ENCODE measurements at regions not wholly inside any gene's neighbourhood (a gene's known extent, or its start where the extent isn't known, plus 50 kb on each side); places are given as distances from the start of the nearest gene placed in this dataset.

DNA sequence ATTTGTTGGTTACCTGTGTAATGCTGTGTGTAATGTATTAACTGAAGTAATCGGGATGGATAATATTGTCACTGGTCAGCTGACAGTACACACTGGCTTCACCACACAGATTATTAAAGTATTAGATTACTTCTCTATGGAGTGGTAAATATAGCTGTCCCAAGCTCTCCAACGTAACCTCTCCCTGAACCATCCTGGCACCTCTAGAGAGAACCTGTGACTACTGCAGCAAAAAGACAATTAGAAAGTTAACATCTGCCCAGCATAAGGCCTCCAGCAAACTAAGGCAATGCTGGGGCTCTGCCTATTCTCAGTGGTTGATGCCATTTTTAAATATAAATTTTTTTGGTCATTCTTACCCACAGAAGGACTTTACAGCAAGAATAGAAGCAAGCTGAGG is 351.3 kb downstream of the GPD2 start:
- Mint-ChIP-seq H3K4me1 (ENCODE audit: low read depth, unreplicated experiment) (no peaks in the 10 kb centered on the region), H3K9me3 (ENCODE audit: unreplicated experiment) (peaks cover 4% of the 10 kb centered on the region), H3K36me3 (ENCODE audit: low read depth, unreplicated experiment) (no peaks in the 10 kb centered on the region), H3K4me3 (ENCODE audit: unreplicated experiment) (no peak overlapping the region), H3K27ac (ENCODE audit: unreplicated experiment) (no peak overlapping the region), H3K27me3 (ENCODE audit: low read depth, unreplicated experiment) (no peaks in the 10 kb centered on the region)
- no peaks in the 10 kb centered on the region for H3K79me2 ChIP-seq (ENCODE audit: insufficient read depth, low read length)
- no peak overlapping the region for H3K9ac ChIP-seq (ENCODE audit: low read length)
- no peaks in the 10 kb centered on the region for H3K36me3 ChIP-seq (ENCODE audit: insufficient read depth, low read length)
- H3K4me3 ChIP-seq (ENCODE audit: insufficient read depth, low read depth, low read length): no peak overlapping the region
- H2AFZ ChIP-seq (ENCODE audit: low read depth, low read length): no peak overlapping the region
- no peak for FAIRE-seq
- TF ChIP-seq, protein P1, sequence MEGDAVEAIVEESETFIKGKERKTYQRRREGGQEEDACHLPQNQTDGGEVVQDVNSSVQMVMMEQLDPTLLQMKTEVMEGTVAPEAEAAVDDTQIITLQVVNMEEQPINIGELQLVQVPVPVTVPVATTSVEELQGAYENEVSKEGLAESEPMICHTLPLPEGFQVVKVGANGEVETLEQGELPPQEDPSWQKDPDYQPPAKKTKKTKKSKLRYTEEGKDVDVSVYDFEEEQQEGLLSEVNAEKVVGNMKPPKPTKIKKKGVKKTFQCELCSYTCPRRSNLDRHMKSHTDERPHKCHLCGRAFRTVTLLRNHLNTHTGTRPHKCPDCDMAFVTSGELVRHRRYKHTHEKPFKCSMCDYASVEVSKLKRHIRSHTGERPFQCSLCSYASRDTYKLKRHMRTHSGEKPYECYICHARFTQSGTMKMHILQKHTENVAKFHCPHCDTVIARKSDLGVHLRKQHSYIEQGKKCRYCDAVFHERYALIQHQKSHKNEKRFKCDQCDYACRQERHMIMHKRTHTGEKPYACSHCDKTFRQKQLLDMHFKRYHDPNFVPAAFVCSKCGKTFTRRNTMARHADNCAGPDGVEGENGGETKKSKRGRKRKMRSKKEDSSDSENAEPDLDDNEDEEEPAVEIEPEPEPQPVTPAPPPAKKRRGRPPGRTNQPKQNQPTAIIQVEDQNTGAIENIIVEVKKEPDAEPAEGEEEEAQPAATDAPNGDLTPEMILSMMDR (IDR thresholded peaks at IDR 0.05; ENCODE audit: insufficient read depth, low read depth, low read length): no peak
- no peak for TF ChIP-seq EZH2 (IDR thresholded peaks at IDR 0.05; ENCODE audit: insufficient read depth, low read length)
- no peaks in the 10 kb centered on the region for H3K9me3 ChIP-seq (ENCODE audit: insufficient read depth, low read depth, low read length)
- H3K4me1 ChIP-seq (ENCODE audit: insufficient read depth, low read length): no peaks in the 10 kb centered on the region
- H3K4me2 ChIP-seq (ENCODE audit: low read length): no peak overlapping the region
- no peak for DNase-seq (ENCODE audit: low read depth)
- H3K27ac ChIP-seq (ENCODE audit: low read depth, low read length): no peak overlapping the region
- H4K20me1 ChIP-seq (ENCODE audit: insufficient read depth, low read length): no peaks in the 10 kb centered on the region
- H3K27me3 ChIP-seq (ENCODE audit: insufficient read depth, low read length): no peaks in the 10 kb centered on the region

DNA sequence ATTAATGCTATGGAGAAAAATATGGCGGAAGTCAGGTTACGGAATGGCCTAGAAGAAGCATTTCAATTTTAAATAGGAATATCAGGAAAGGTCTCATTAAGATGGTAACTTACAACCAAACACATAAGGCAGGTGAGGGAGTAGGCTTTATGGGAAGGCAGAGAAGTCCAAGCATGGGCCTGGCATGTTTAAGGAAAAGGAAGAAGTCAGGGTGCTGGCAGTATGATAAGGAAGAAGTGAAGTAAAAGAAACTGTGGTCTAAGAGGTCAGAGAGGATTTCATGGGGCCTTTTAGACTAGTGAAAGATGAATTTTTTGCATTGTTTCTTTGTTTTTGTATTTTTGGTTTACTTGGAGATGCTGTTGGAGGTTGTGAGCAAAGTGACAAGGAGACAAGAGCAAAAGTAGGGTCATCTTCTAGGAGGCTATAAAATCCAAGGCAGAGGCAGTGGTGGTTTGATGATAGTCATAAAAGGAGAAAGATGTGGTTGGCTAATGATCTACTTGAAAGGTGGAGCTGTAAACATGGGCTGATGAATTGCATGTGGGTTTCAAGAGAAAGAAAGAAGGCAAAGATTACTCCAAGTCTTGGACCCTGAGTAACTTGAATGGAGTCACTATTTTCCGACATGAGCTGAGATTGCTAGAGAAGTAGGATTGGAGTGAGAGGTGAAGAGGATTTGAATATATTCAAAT is 354.3 kb downstream of the GPD2 start:
- no peaks in the 10 kb centered on the region for H3K27me3 ChIP-seq (ENCODE audit: insufficient read depth, low read length)
- H3K4me2 ChIP-seq (ENCODE audit: low read length): no peak overlapping the region
- no peak for TF ChIP-seq EZH2 (IDR thresholded peaks at IDR 0.05; ENCODE audit: insufficient read depth, low read length)
- TF ChIP-seq, protein P1 (IDR thresholded peaks at IDR 0.05; ENCODE audit: insufficient read depth, low read depth, low read length): no peak
- no peaks in the 10 kb centered on the region for H3K36me3 ChIP-seq (ENCODE audit: insufficient read depth, low read length)
- no peaks in the 10 kb centered on the region for H3K9me3 ChIP-seq (ENCODE audit: insufficient read depth, low read depth, low read length)
- no peaks in the 10 kb centered on the region for H3K4me1 Mint-ChIP-seq (ENCODE audit: low read depth, unreplicated experiment)
- no peaks in the 10 kb centered on the region for H3K4me1 ChIP-seq (ENCODE audit: insufficient read depth, low read length)
- DNase-seq (ENCODE audit: low read depth) (no peak), FAIRE-seq (no peak)
- no peak overlapping the region for H3K4me3 ChIP-seq (ENCODE audit: insufficient read depth, low read depth, low read length)
- H3K27me3 Mint-ChIP-seq (ENCODE audit: low read depth, unreplicated experiment): no peaks in the 10 kb centered on the region
- no peak overlapping the region for H3K27ac ChIP-seq (ENCODE audit: low read depth, low read length)
- H3K27ac Mint-ChIP-seq (ENCODE audit: unreplicated experiment): no peak overlapping the region
- H3K9ac ChIP-seq (ENCODE audit: low read length): no peak overlapping the region
- no peaks in the 10 kb centered on the region for H3K79me2 ChIP-seq (ENCODE audit: insufficient read depth, low read length)
- no peaks in the 10 kb centered on the region for H3K36me3 Mint-ChIP-seq (ENCODE audit: low read depth, unreplicated experiment)
- no peaks in the 10 kb centered on the region for H4K20me1 ChIP-seq (ENCODE audit: insufficient read depth, low read length)
- no peak overlapping the region for H3K4me3 Mint-ChIP-seq (ENCODE audit: unreplicated experiment)
- peaks cover 4% of the 10 kb centered on the region for H3K9me3 Mint-ChIP-seq (ENCODE audit: unreplicated experiment)
- H2AFZ ChIP-seq (ENCODE audit: low read depth, low read length): no peak overlapping the region

DNA sequence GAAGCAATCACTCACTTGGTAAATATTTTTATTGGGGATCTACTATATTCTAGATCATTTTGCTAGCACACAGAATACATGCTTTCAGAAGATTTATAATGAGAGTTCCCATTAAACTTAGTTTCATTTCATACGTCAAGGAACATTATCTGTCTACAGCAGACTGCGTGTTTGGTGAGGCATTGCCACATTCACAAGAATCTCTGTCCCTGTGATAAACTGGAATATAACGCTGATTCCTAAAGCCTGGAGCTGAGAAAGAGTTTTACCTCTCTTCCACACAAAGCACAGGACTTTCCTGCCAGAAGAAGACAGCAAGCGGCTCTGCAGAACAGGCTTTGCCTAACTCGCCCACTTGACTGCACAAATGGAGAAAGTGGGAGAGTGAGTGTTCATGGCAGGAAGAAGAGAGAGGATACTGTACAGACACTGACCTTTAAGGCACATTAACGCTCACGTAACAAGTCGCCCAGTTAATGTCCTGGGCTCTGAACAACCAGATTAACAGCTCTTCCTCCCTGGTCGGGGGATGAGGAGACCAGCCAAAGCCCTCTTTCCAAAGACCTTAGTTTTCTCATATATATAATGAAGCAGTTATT is 356.2 kb downstream of the GPD2 start:
- no peaks in the 10 kb centered on the region for H3K27me3 ChIP-seq (ENCODE audit: insufficient read depth, low read length)
- no peak overlapping the region for H3K27ac ChIP-seq (ENCODE audit: low read depth, low read length)
- H3K9me3 ChIP-seq (ENCODE audit: insufficient read depth, low read depth, low read length): no peaks in the 10 kb centered on the region
- Mint-ChIP-seq H3K27ac (ENCODE audit: unreplicated experiment) (no peak overlapping the region), H3K4me3 (ENCODE audit: unreplicated experiment) (no peak overlapping the region), H3K4me1 (ENCODE audit: low read depth, unreplicated experiment) (no peaks in the 10 kb centered on the region), H3K9me3 (ENCODE audit: unreplicated experiment) (peaks cover 4% of the 10 kb centered on the region), H3K27me3 (ENCODE audit: low read depth, unreplicated experiment) (no peaks in the 10 kb centered on the region), H3K36me3 (ENCODE audit: low read depth, unreplicated experiment) (no peaks in the 10 kb centered on the region)
- no peak for DNase-seq (ENCODE audit: low read depth)
- H2AFZ ChIP-seq (ENCODE audit: low read depth, low read length): no peak overlapping the region
- H3K9ac ChIP-seq (ENCODE audit: low read length): no peak overlapping the region
- FAIRE-seq: no peak
- no peak overlapping the region for H3K4me2 ChIP-seq (ENCODE audit: low read length)
- H3K36me3 ChIP-seq (ENCODE audit: insufficient read depth, low read length): no peaks in the 10 kb centered on the region
- H3K4me3 ChIP-seq (ENCODE audit: insufficient read depth, low read depth, low read length): no peak overlapping the region
- H3K4me1 ChIP-seq (ENCODE audit: insufficient read depth, low read length): no peaks in the 10 kb centered on the region
- TF ChIP-seq, protein P1 (IDR thresholded peaks at IDR 0.05; ENCODE audit: insufficient read depth, low read depth, low read length): no peak
- TF ChIP-seq EZH2 (IDR thresholded peaks at IDR 0.05; ENCODE audit: insufficient read depth, low read length): no peak
- H4K20me1 ChIP-seq (ENCODE audit: insufficient read depth, low read length): no peaks in the 10 kb centered on the region
- H3K79me2 ChIP-seq (ENCODE audit: insufficient read depth, low read length): no peaks in the 10 kb centered on the region

Measured in astrocyte (in vitro differentiated cells and primary cell).